ENCODE measurements at regions not wholly inside any gene's neighbourhood (a gene's known extent, or its start where the extent isn't known, plus 50 kb on each side); places are given as distances from the start of the nearest gene placed in this dataset.

DNA sequence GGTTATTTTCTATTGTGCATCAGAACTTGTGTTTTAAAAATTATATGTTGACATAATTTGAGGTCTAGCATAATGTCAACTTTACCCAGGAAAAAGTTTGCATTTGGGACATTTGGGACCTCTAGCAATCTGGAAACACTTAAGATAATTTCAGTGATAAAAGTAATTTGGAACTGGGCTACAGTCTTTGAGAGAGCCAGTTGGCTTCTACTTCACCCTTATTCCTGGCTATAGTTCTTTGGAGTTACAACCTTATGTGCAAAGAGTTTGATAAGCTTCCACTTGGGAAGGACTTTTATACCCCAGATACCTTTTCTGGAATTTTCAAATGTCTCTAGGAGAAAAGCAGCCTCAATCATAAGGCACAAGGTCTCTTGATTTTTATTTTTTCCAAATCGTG lies 139.3 kb downstream of the ARRDC3 start:
- TF ChIP-seq, protein P1, sequence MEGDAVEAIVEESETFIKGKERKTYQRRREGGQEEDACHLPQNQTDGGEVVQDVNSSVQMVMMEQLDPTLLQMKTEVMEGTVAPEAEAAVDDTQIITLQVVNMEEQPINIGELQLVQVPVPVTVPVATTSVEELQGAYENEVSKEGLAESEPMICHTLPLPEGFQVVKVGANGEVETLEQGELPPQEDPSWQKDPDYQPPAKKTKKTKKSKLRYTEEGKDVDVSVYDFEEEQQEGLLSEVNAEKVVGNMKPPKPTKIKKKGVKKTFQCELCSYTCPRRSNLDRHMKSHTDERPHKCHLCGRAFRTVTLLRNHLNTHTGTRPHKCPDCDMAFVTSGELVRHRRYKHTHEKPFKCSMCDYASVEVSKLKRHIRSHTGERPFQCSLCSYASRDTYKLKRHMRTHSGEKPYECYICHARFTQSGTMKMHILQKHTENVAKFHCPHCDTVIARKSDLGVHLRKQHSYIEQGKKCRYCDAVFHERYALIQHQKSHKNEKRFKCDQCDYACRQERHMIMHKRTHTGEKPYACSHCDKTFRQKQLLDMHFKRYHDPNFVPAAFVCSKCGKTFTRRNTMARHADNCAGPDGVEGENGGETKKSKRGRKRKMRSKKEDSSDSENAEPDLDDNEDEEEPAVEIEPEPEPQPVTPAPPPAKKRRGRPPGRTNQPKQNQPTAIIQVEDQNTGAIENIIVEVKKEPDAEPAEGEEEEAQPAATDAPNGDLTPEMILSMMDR (conservative IDR thresholded peaks at IDR 0.05; ENCODE audit: low read length) = no peak
- no peak for TF ChIP-seq EZH2phosphoT487 (IDR thresholded peaks at IDR 0.05; ENCODE audit: borderline replicate concordance, low read depth, low read length)

All from OCI-LY7 (cell line).